ENCODE measurements at regions not wholly inside any gene's neighbourhood (a gene's known extent, or its start where the extent isn't known, plus 50 kb on each side); places are given as distances from the start of the nearest gene placed in this dataset.

- ChIA-PET CTCF (no interaction called here), POLR2A (no interaction called here)
- H3K4me3 Mint-ChIP-seq, result no peak overlapping the region
- ATAC-seq (no peak), DNase-seq (no peak)
- no peaks in the 10 kb centered on the region for H3K36me3 Mint-ChIP-seq (ENCODE audit: low read depth)
- H3K27ac Mint-ChIP-seq, result no peak overlapping the region
- no peaks in the 10 kb centered on the region for H3K27me3 Mint-ChIP-seq (ENCODE audit: low read depth)
- peaks cover 10% of the 10 kb centered on the region for H3K9me3 Mint-ChIP-seq (ENCODE audit: insufficient read depth)
- H3K4me1 Mint-ChIP-seq (ENCODE audit: low read depth), result no peaks in the 10 kb centered on the region
These were observed 99.7 kb downstream of the RND3 start for GRCh38 chr2:150387586-150388288.

GRCh38 chr2:150385211-150385610, 102.3 kb downstream of the RND3 start:
- POLR2A ChIA-PET, result no interaction called here
- Mint-ChIP-seq H3K4me1 (ENCODE audit: low read depth) (no peaks in the 10 kb centered on the region), H3K27me3 (ENCODE audit: low read depth) (no peaks in the 10 kb centered on the region), H3K4me3 (no peak overlapping the region), H3K9me3 (ENCODE audit: insufficient read depth) (peaks cover 13% of the 10 kb centered on the region), H3K27ac (no peak overlapping the region), H3K36me3 (ENCODE audit: low read depth) (no peaks in the 10 kb centered on the region)
- ATAC-seq (no peak), DNase-seq (no peak)
- CTCF ChIA-PET, result no interaction called here

GRCh38 chr2:150383587-150383986, 103.9 kb downstream of the RND3 start:
- Mint-ChIP-seq H3K27me3 (ENCODE audit: low read depth) (no peaks in the 10 kb centered on the region), H3K4me1 (ENCODE audit: low read depth) (no peaks in the 10 kb centered on the region), H3K9me3 (ENCODE audit: insufficient read depth) (peaks cover 13% of the 10 kb centered on the region), H3K36me3 (ENCODE audit: low read depth) (no peaks in the 10 kb centered on the region), H3K4me3 (no peak overlapping the region), H3K27ac (no peak overlapping the region)
- no peak for ATAC-seq
- DNase-seq, result no peak
- ChIA-PET CTCF (no interaction called here), POLR2A (no interaction called here)

GRCh38 chr2:150379166-150379565, 108.3 kb downstream of the RND3 start:
- Mint-ChIP-seq H3K4me1 (ENCODE audit: low read depth) (no peaks in the 10 kb centered on the region), H3K9me3 (ENCODE audit: insufficient read depth) (peaks cover 3% of the 10 kb centered on the region), H3K36me3 (ENCODE audit: low read depth) (no peaks in the 10 kb centered on the region), H3K27me3 (ENCODE audit: low read depth) (no peaks in the 10 kb centered on the region), H3K4me3 (no peak overlapping the region), H3K27ac (no peak overlapping the region)
- ATAC-seq (no peak), DNase-seq (no peak)
- CTCF ChIA-PET, result no interaction called here
- POLR2A ChIA-PET, result no interaction called here

- H3K27ac Mint-ChIP-seq, result no peak overlapping the region
- H3K9me3 Mint-ChIP-seq (ENCODE audit: insufficient read depth), result peaks cover 3% of the 10 kb centered on the region
- DNase-seq (no peak), ATAC-seq (no peak)
- CTCF ChIA-PET, result no interaction called here
- POLR2A ChIA-PET, result no interaction called here
- H3K36me3 Mint-ChIP-seq (ENCODE audit: low read depth), result no peaks in the 10 kb centered on the region
- H3K27me3 Mint-ChIP-seq (ENCODE audit: low read depth), result no peaks in the 10 kb centered on the region
- H3K4me1 Mint-ChIP-seq (ENCODE audit: low read depth), result no peaks in the 10 kb centered on the region
- H3K4me3 Mint-ChIP-seq, result no peak overlapping the region
These were observed 108.8 kb downstream of the RND3 start for GRCh38 chr2:150378686-150379085.

GRCh38 chr2:150376553-150377335, 110.7 kb downstream of the RND3 start:
- Mint-ChIP-seq H3K27me3 (ENCODE audit: low read depth) (no peaks in the 10 kb centered on the region), H3K36me3 (ENCODE audit: low read depth) (no peaks in the 10 kb centered on the region), H3K9me3 (ENCODE audit: insufficient read depth) (no peaks in the 10 kb centered on the region), H3K4me3 (no peak overlapping the region), H3K4me1 (ENCODE audit: low read depth) (no peaks in the 10 kb centered on the region), H3K27ac (no peak overlapping the region)
- ATAC-seq, result no peak
- POLR2A ChIA-PET, result no interaction called here
- CTCF ChIA-PET, result no interaction called here
- DNase-seq, result no peak

- no peak for DNase-seq
- ChIA-PET CTCF (no interaction called here), POLR2A (no interaction called here)
- Mint-ChIP-seq H3K27me3 (ENCODE audit: low read depth) (no peaks in the 10 kb centered on the region), H3K27ac (no peak overlapping the region), H3K4me3 (no peak overlapping the region), H3K4me1 (ENCODE audit: low read depth) (no peaks in the 10 kb centered on the region), H3K36me3 (ENCODE audit: low read depth) (no peaks in the 10 kb centered on the region), H3K9me3 (ENCODE audit: insufficient read depth) (no peaks in the 10 kb centered on the region)
- ATAC-seq, result no peak
These were observed 112.1 kb downstream of the RND3 start for GRCh38 chr2:150375333-150375732.

- Mint-ChIP-seq H3K27me3 (ENCODE audit: low read depth) (no peaks in the 10 kb centered on the region), H3K27ac (no peak overlapping the region), H3K36me3 (ENCODE audit: low read depth) (no peaks in the 10 kb centered on the region), H3K9me3 (ENCODE audit: insufficient read depth) (no peaks in the 10 kb centered on the region), H3K4me3 (no peak overlapping the region), H3K4me1 (ENCODE audit: low read depth) (no peaks in the 10 kb centered on the region)
- DNase-seq (no peak), ATAC-seq (no peak)
- ChIA-PET POLR2A (no interaction called here), CTCF (no interaction called here)
These were observed 113.0 kb downstream of the RND3 start for GRCh38 chr2:150374492-150374891.

- Mint-ChIP-seq H3K4me3 (no peak overlapping the region), H3K9me3 (ENCODE audit: insufficient read depth) (no peaks in the 10 kb centered on the region), H3K27me3 (ENCODE audit: low read depth) (no peaks in the 10 kb centered on the region), H3K27ac (no peak overlapping the region), H3K36me3 (ENCODE audit: low read depth) (no peaks in the 10 kb centered on the region), H3K4me1 (ENCODE audit: low read depth) (no peaks in the 10 kb centered on the region)
- ChIA-PET POLR2A (no interaction called here), CTCF (no interaction called here)
- DNase-seq (no peak), ATAC-seq (no peak)
These were observed 114.1 kb downstream of the RND3 start for GRCh38 chr2:150373374-150373773.

- Mint-ChIP-seq H3K36me3 (ENCODE audit: low read depth) (no peaks in the 10 kb centered on the region), H3K27ac (no peak overlapping the region)
- CTCF ChIA-PET, result no interaction called here
These were observed 116.2 kb downstream of the RND3 start for GRCh38 chr2:150371044-150371818.

GRCh38 chr2:150370561-150370960, 116.9 kb downstream of the RND3 start:
- no peaks in the 10 kb centered on the region for H3K36me3 Mint-ChIP-seq (ENCODE audit: low read depth)
- DNase-seq, result no peak
- CTCF ChIA-PET, result no interaction called here
- H3K4me3 Mint-ChIP-seq, result no peak overlapping the region
- POLR2A ChIA-PET, result no interaction called here
- no peak overlapping the region for H3K27ac Mint-ChIP-seq
- no peaks in the 10 kb centered on the region for H3K4me1 Mint-ChIP-seq (ENCODE audit: low read depth)
- no peaks in the 10 kb centered on the region for H3K9me3 Mint-ChIP-seq (ENCODE audit: insufficient read depth)
- H3K27me3 Mint-ChIP-seq (ENCODE audit: low read depth), result no peaks in the 10 kb centered on the region
- ATAC-seq, result no peak

More at GRCh38 chr2:150371044-150371818, 116.2 kb downstream of the RND3 start:
- Mint-ChIP-seq H3K4me1 (ENCODE audit: low read depth) (no peaks in the 10 kb centered on the region), H3K9me3 (ENCODE audit: insufficient read depth) (no peaks in the 10 kb centered on the region), H3K27me3 (ENCODE audit: low read depth) (no peaks in the 10 kb centered on the region), H3K4me3 (no peak overlapping the region)
- POLR2A ChIA-PET, result no interaction called here
- DNase-seq, result no peak
- ATAC-seq, result no peak

- CTCF ChIA-PET, result no interaction called here
These were observed 117.6 kb downstream of the RND3 start for GRCh38 chr2:150369862-150370261.

More at GRCh38 chr2:150369862-150370261, 117.6 kb downstream of the RND3 start:
- POLR2A ChIA-PET, result no interaction called here
- Mint-ChIP-seq H3K4me3 (no peak overlapping the region), H3K9me3 (ENCODE audit: insufficient read depth) (no peaks in the 10 kb centered on the region), H3K36me3 (ENCODE audit: low read depth) (no peaks in the 10 kb centered on the region), H3K4me1 (ENCODE audit: low read depth) (no peaks in the 10 kb centered on the region), H3K27ac (no peak overlapping the region), H3K27me3 (ENCODE audit: low read depth) (no peaks in the 10 kb centered on the region)
- ATAC-seq, result no peak
- no peak for DNase-seq
